Liver (tissue), 3 donors: ENCODE measurements at regions not wholly inside any gene's neighbourhood (a gene's known extent, or its start where the extent isn't known, plus 50 kb on each side); places are given as distances from the start of the nearest gene placed in this dataset.

Experiments used
- EGR1 ChIP-seq, 2 donors: IDR thresholded peaks; 2 replicates each; pipeline ENCODE4 v1.6.1; 2016 to 2018; ENCODE audit warnings: antibody characterized with exemption in 2 of 2, low read depth in 2 of 2
- TF ChIP-seq, protein P1 (sequence below): fragments of 150-350 bp; IDR thresholded peaks from 2 replicates; pipeline ENCODE4 v1.5.1; 2017; ENCODE audit warnings: improper control_type of control experiment, low read depth, low read length; ENCODE audit not compliant: missing input control
- TF ChIP-seq, protein P2 (sequence below): IDR thresholded peaks from 2 replicates; pipeline ENCODE4 v1.6.1; 2016; ENCODE audit warnings: antibody characterized with exemption, mild to moderate bottlenecking
- donor health status: healthy.
- donor health status: healthy.

DNA sequence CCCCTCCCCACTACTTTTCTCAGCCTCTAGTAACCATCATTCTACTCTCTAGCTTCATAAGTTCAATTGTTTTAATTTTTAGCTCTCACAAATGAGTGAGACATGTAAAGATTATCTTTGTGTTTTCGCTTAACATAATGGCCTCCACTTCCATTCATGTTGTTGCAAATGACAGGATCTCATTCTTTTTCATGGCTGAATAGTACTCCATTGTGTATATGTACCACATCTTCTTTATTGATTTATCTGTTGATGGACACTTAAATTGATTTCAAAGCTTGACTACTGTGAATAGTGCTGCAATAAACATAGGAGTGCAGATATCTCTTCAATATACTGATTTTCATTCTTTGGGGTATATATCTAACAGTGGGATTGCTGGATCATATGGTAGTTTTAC, 699.8 kb upstream of the NR2F2 start:
- TF ChIP-seq, protein P1, sequence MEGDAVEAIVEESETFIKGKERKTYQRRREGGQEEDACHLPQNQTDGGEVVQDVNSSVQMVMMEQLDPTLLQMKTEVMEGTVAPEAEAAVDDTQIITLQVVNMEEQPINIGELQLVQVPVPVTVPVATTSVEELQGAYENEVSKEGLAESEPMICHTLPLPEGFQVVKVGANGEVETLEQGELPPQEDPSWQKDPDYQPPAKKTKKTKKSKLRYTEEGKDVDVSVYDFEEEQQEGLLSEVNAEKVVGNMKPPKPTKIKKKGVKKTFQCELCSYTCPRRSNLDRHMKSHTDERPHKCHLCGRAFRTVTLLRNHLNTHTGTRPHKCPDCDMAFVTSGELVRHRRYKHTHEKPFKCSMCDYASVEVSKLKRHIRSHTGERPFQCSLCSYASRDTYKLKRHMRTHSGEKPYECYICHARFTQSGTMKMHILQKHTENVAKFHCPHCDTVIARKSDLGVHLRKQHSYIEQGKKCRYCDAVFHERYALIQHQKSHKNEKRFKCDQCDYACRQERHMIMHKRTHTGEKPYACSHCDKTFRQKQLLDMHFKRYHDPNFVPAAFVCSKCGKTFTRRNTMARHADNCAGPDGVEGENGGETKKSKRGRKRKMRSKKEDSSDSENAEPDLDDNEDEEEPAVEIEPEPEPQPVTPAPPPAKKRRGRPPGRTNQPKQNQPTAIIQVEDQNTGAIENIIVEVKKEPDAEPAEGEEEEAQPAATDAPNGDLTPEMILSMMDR: no peak
- TF ChIP-seq EGR1 (IDR thresholded peaks at IDR 0.05; ENCODE audit: low read depth in 2 of 2): no peak
- TF ChIP-seq, protein P2, sequence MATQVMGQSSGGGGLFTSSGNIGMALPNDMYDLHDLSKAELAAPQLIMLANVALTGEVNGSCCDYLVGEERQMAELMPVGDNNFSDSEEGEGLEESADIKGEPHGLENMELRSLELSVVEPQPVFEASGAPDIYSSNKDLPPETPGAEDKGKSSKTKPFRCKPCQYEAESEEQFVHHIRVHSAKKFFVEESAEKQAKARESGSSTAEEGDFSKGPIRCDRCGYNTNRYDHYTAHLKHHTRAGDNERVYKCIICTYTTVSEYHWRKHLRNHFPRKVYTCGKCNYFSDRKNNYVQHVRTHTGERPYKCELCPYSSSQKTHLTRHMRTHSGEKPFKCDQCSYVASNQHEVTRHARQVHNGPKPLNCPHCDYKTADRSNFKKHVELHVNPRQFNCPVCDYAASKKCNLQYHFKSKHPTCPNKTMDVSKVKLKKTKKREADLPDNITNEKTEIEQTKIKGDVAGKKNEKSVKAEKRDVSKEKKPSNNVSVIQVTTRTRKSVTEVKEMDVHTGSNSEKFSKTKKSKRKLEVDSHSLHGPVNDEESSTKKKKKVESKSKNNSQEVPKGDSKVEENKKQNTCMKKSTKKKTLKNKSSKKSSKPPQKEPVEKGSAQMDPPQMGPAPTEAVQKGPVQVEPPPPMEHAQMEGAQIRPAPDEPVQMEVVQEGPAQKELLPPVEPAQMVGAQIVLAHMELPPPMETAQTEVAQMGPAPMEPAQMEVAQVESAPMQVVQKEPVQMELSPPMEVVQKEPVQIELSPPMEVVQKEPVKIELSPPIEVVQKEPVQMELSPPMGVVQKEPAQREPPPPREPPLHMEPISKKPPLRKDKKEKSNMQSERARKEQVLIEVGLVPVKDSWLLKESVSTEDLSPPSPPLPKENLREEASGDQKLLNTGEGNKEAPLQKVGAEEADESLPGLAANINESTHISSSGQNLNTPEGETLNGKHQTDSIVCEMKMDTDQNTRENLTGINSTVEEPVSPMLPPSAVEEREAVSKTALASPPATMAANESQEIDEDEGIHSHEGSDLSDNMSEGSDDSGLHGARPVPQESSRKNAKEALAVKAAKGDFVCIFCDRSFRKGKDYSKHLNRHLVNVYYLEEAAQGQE: no peak
